ENCODE measurements at regions not wholly inside any gene's neighbourhood (a gene's known extent, or its start where the extent isn't known, plus 50 kb on each side); places are given as distances from the start of the nearest gene placed in this dataset.

DNA sequence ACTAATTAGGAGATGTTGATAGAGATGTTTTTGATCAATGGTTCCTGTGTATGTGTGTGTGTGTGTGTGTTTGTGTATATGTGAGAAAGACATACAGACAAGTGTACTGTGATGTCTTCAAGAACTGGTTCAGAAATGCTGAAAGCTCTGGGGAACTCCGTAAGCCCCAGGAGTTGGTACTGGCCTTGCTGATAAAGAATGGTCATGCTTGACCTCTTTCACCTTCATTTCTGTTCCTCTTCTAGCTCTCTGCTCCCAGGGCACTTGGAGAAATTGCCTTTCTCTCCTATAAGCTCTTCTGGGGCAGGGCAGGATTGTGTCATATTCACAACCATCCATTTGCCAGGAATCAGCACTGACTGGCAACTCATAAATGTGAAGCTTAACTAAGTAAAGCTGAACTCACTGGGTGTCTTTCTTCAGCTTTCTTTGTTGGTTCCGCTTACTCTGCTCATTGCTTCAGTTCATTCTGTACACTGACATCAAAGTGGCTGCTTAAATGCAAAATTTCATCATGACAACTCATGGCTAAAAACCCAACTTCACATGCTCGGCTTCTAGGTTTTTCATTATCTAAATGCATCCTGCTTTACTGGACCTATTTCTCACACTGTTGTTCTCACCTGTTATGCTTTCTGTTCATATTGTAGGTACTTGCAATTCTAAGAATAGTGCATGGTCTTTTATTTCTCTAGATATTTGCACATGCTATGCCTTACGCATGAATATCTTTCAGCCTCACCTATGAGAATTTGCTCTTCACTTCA lies 162.1 kb upstream of the LYSMD4 start:
- Histone ChIP-seq H3K18ac (ENCODE audit: low read depth, low read length) (no peak overlapping the region), H3K9me3 (ENCODE audit: control insufficient read depth, insufficient read depth, low read length) (no peaks in the 10 kb centered on the region), H3K56ac (ENCODE audit: extremely low read depth, insufficient read depth, low read length) (no peak overlapping the region), H2BK20ac (ENCODE audit: low read depth, low read length) (no peak overlapping the region), H3K14ac (replicated peaks; ENCODE audit: low read depth, low read length) (no peak overlapping the region), H3K27ac (ENCODE audit: insufficient read depth, low read length) (no peak overlapping the region), H3K79me1 (ENCODE audit: low read depth in 1 of 2, low read length in 2 of 2) (no peaks in the 10 kb centered on the region), H2BK120ac (ENCODE audit: low read depth, low read length) (no peak overlapping the region), H3K4me1 (ENCODE audit: control insufficient read depth, insufficient read depth, low read length) (no peaks in the 10 kb centered on the region), H3K4ac (ENCODE audit: low read depth, low read length) (no peak overlapping the region), H4K91ac (ENCODE audit: insufficient read depth, low read depth, low read length) (no peak overlapping the region), H4K20me1 (ENCODE audit: insufficient read depth, low read length) (no peaks in the 10 kb centered on the region), H3K4me3 (ENCODE audit: insufficient read depth, low read depth, low read length) (no peak overlapping the region), H4K8ac (ENCODE audit: low read depth in 2 of 2, low read length in 2 of 2) (no peak overlapping the region), H2BK5ac (ENCODE audit: low read depth, low read length, poor library complexity, severe bottlenecking) (no peak overlapping the region), H3K4me2 (ENCODE audit: low read depth, low read length) (no peak overlapping the region), H3K27me3 (ENCODE audit: control insufficient read depth, insufficient read depth, low read length) (no peaks in the 10 kb centered on the region), H3K9ac (ENCODE audit: low read depth, low read length) (no peak overlapping the region), H2AK5ac (ENCODE audit: low read depth, low read length) (no peak overlapping the region), H3K36me3 (ENCODE audit: control insufficient read depth, insufficient read depth, low read length) (no peaks in the 10 kb centered on the region), H3K9me1 (ENCODE audit: insufficient read depth, low read length) (no peaks in the 10 kb centered on the region), H3K23ac (ENCODE audit: low read depth, low read length) (no peak overlapping the region), H4K5ac (ENCODE audit: low read depth, low read length) (no peak overlapping the region), H2AFZ (replicated peaks; ENCODE audit: low read length, poor library complexity) (no peak overlapping the region), H2BK15ac (ENCODE audit: low read depth, low read length) (no peak overlapping the region), H2AK9ac (replicated peaks; ENCODE audit: low read depth, low read length, poor library complexity) (no peak overlapping the region)
- no peak for ATAC-seq (ENCODE audit: low read depth)
- dilution Hi-C loops (cut with HindIII; ENCODE audit: low sequenced_read_pairs, unreplicated experiment) (no loop called here), intact Hi-C loops (cut with micrococcal nuclease) (no loop called here), in situ Hi-C loops (cut with MboI; ENCODE audit: low sequenced_read_pairs) (no loop called here)
- no TSS peak for BruUV-seq (replicated peaks)
- TF ChIP-seq, protein P1, sequence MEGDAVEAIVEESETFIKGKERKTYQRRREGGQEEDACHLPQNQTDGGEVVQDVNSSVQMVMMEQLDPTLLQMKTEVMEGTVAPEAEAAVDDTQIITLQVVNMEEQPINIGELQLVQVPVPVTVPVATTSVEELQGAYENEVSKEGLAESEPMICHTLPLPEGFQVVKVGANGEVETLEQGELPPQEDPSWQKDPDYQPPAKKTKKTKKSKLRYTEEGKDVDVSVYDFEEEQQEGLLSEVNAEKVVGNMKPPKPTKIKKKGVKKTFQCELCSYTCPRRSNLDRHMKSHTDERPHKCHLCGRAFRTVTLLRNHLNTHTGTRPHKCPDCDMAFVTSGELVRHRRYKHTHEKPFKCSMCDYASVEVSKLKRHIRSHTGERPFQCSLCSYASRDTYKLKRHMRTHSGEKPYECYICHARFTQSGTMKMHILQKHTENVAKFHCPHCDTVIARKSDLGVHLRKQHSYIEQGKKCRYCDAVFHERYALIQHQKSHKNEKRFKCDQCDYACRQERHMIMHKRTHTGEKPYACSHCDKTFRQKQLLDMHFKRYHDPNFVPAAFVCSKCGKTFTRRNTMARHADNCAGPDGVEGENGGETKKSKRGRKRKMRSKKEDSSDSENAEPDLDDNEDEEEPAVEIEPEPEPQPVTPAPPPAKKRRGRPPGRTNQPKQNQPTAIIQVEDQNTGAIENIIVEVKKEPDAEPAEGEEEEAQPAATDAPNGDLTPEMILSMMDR (conservative IDR thresholded peaks at IDR 0.05; ENCODE audit: low read depth, low read length) = no peak
- no peak for TF ChIP-seq CEBPB (IDR thresholded peaks at IDR 0.05; ENCODE audit: low read depth, low read length)
- no peak for TF ChIP-seq USF2 (IDR thresholded peaks at IDR 0.05; ENCODE audit: low read depth, low read length)
- TF ChIP-seq FOS (IDR thresholded peaks at IDR 0.05; ENCODE audit: low read depth, low read length) = no peak
- no peak for TF ChIP-seq BHLHE40 (IDR thresholded peaks at IDR 0.05; ENCODE audit: low read depth, low read length)
- no peak for TF ChIP-seq MAFK (IDR thresholded peaks at IDR 0.05; ENCODE audit: low read depth, low read length)
- no peak for TF ChIP-seq POLR2A (IDR thresholded peaks at IDR 0.05; ENCODE audit: low read depth, low read length)
- no peak for TF ChIP-seq MAZ (IDR thresholded peaks at IDR 0.05; ENCODE audit: borderline replicate concordance, low read depth, low read length)
- no peak for TF ChIP-seq RCOR1 (IDR thresholded peaks at IDR 0.05; ENCODE audit: insufficient replicate concordance, low read length)
- ChIA-PET POLR2A (ENCODE audit: unreplicated experiment) (no interaction called here), CTCF (no interaction called here)
- 83% methylated on average over 1 of the region's 4 CpGs; no CpG with 5 or more reads in 1 of the 2 experiments for WGBS, 2 experiments (ENCODE audit: extremely low coverage in 2 of 2, insufficient read length in 1 of 2)
- DNase-seq = no peak
